IMR-90 (cell line): ENCODE measurements at regions not wholly inside any gene's neighbourhood (a gene's known extent, or its start where the extent isn't known, plus 50 kb on each side); places are given as distances from the start of the nearest gene placed in this dataset.

Source experiments
- ATAC-seq: fragments of 200-7000 bp; cut with Tn5 transposase; 2 replicates; pipeline ENCODE4 v1.9.1; 2020; ENCODE audit warnings: low read depth, mild to moderate bottlenecking, moderate library complexity
- BruUV-seq: library from RNA; stranded (reverse); fragments of 400-500 nt; replicated peaks from 2 replicates; lab custom pipeline; 2021; lab: Mats Ljungman, UMichigan
- CTCF ChIA-PET: fragments of 300-600 bp; formaldehyde crosslinking; extraction: SDS; loops from one replicate; lab custom pipeline; 2021; ENCODE audit warnings: antibody characterized with exemption; lab: Yijun Ruan, JAX
- POLR2A ChIA-PET: fragments of 300-600 bp; sonication (Branson Sonifier 250); formaldehyde crosslinking; loops from one replicate; lab custom pipeline; 2022; ENCODE audit warnings: antibody characterized with exemption; ENCODE audit not compliant: unreplicated experiment; lab: Charles Lee
- DNase-seq: peaks from one replicate; pipeline ENCODE4 v3.0.0; 2013
- H2AFZ ChIP-seq: replicated peaks from 2 replicates; pipeline ENCODE3; 2013; ENCODE audit warnings: low read length, mild to moderate bottlenecking; ENCODE audit not compliant: poor library complexity
- H2AK5ac ChIP-seq: 2 replicates; pipeline ENCODE4 v1.6.1; 2013; ENCODE audit warnings: low read depth, low read length, inconsistent platforms
- H2AK9ac ChIP-seq: replicated peaks from 2 replicates; pipeline ENCODE3; 2013; ENCODE audit warnings: mild to moderate bottlenecking, low read depth, low read length, moderate library complexity; ENCODE audit not compliant: poor library complexity
- H2BK120ac ChIP-seq: 2 replicates; pipeline ENCODE4 v1.6.1; 2013; ENCODE audit warnings: low read depth, low read length, inconsistent platforms
- H2BK15ac ChIP-seq: 3 replicates; pipeline ENCODE4 v1.6.1; 2013; ENCODE audit warnings: low read depth, low read length, inconsistent platforms
- H2BK20ac ChIP-seq: 2 replicates; pipeline ENCODE4 v1.6.1; 2013; ENCODE audit warnings: low read depth, mild to moderate bottlenecking, inconsistent platforms, low read length, moderate library complexity
- H2BK5ac ChIP-seq: 2 replicates; pipeline ENCODE4 v1.6.1; 2013; ENCODE audit warnings: mild to moderate bottlenecking, low read depth, low read length, inconsistent platforms; ENCODE audit not compliant: poor library complexity, severe bottlenecking
- H3K14ac ChIP-seq: replicated peaks from 2 replicates; pipeline ENCODE4 v1.6.1; 2013; ENCODE audit warnings: low read depth, low read length, inconsistent platforms
- H3K18ac ChIP-seq: 2 replicates; pipeline ENCODE4 v1.6.1; 2013; ENCODE audit warnings: low read depth, low read length, control low read depth
- H3K23ac ChIP-seq: 2 replicates; pipeline ENCODE4 v1.6.1; 2013; ENCODE audit warnings: low read depth, low read length, inconsistent platforms
- H3K27ac ChIP-seq: 2 replicates; pipeline ENCODE4 v1.5.1; 2013; ENCODE audit warnings: mild to moderate bottlenecking, control low read depth, low read length; ENCODE audit not compliant: insufficient read depth
- H3K27me3 ChIP-seq: 2 replicates; pipeline ENCODE4 v1.6.1; 2013; ENCODE audit warnings: low read length; ENCODE audit not compliant: control insufficient read depth, insufficient read depth
- H3K36me3 ChIP-seq: 2 replicates; pipeline ENCODE4 v1.6.1; 2013; ENCODE audit warnings: low read length, mixed read lengths; ENCODE audit not compliant: control insufficient read depth, insufficient read depth
- H3K4ac ChIP-seq: 2 replicates; pipeline ENCODE4 v1.6.1; 2013; ENCODE audit warnings: low read depth, low read length, inconsistent platforms
- H3K4me1 ChIP-seq: 2 replicates; pipeline ENCODE4 v1.6.1; 2013; ENCODE audit warnings: low read length, mixed read lengths; ENCODE audit not compliant: control insufficient read depth, insufficient read depth
- H3K4me2 ChIP-seq: 2 replicates; pipeline ENCODE4 v1.6.1; 2013; ENCODE audit warnings: low read depth, mild to moderate bottlenecking, control low read depth, low read length, moderate library complexity
- H3K4me3 ChIP-seq: 2 replicates; pipeline ENCODE4 v1.5.1; 2013; ENCODE audit warnings: low read depth, mild to moderate bottlenecking, control low read depth, low read length, moderate library complexity; ENCODE audit not compliant: insufficient read depth
- H3K56ac ChIP-seq: 2 replicates; pipeline ENCODE4 v1.6.1; 2013; ENCODE audit warnings: low read length, inconsistent platforms; ENCODE audit not compliant: insufficient read depth; ENCODE audit errors: extremely low read depth
- H3K79me1 ChIP-seq, 2 experiments: 2 replicates each; pipeline ENCODE4 v1.6.1; 2013; ENCODE audit warnings: low read length in 2 of 2, inconsistent platforms in 1 of 2, low read depth in 1 of 2
- H3K9ac ChIP-seq: 2 replicates; pipeline ENCODE4 v1.6.1; 2013; ENCODE audit warnings: low read depth, low read length, control low read depth
- H3K9me1 ChIP-seq: 2 replicates; pipeline ENCODE4 v1.6.1; 2013; ENCODE audit warnings: low read length, inconsistent platforms; ENCODE audit not compliant: insufficient read depth
- H3K9me3 ChIP-seq: 2 replicates; pipeline ENCODE4 v1.6.1; 2013; ENCODE audit warnings: low read length; ENCODE audit not compliant: control insufficient read depth, insufficient read depth
- H4K20me1 ChIP-seq: 2 replicates; pipeline ENCODE4 v1.6.1; 2013; ENCODE audit warnings: low read length, inconsistent platforms; ENCODE audit not compliant: insufficient read depth
- H4K5ac ChIP-seq: 2 replicates; pipeline ENCODE4 v1.6.1; 2013; ENCODE audit warnings: mild to moderate bottlenecking, low read depth, low read length, control low read depth
- H4K8ac ChIP-seq, 2 experiments: 2 replicates each; pipeline ENCODE4 v1.6.1; 2013; ENCODE audit warnings: low read depth in 2 of 2, low read length in 2 of 2, control low read depth in 1 of 2, inconsistent platforms in 1 of 2
- H4K91ac ChIP-seq: 2 replicates; pipeline ENCODE4 v1.6.1; 2013; ENCODE audit warnings: low read depth, low read length, inconsistent platforms; ENCODE audit not compliant: insufficient read depth
- FOS ChIP-seq: fragments of 150-350 bp; IDR thresholded peaks from 2 replicates; pipeline ENCODE4 v1.6.1; 2016; ENCODE audit warnings: low read depth, low read length
- MXI1 ChIP-seq: IDR thresholded peaks from 2 replicates; pipeline ENCODE4 v1.6.1; 2012; ENCODE audit warnings: low read depth, mild to moderate bottlenecking, low read length, moderate library complexity, borderline replicate concordance
- RAD21 ChIP-seq: IDR thresholded peaks from 2 replicates; pipeline ENCODE4 v1.6.1; 2012; ENCODE audit warnings: low read length, improper control_type of control experiment
- WGBS, 2 experiments: methylation state at CpG; one replicate each; pipeline versions ENCODE4 v1.1.5 to v1.1.7; 2013; ENCODE audit warnings: missing lambda C conversion rate in 2 of 2; ENCODE audit not compliant: insufficient read length in 1 of 2; ENCODE audit errors: extremely low coverage in 2 of 2; 5-methylcytosine and 5-hydroxymethylcytosine counted together
- dilution Hi-C: fragments of 300-500 bp; cut with HindIII; formaldehyde crosslinking; loops from one replicate; pipeline ENCODE4 v1.14.3; 2018; ENCODE audit warnings: low sequenced_read_pairs; ENCODE audit not compliant: unreplicated experiment
- in situ Hi-C: fragments of 300-500 bp; cut with MboI; formaldehyde crosslinking; loops from 3 replicates; pipeline ENCODE4 v1.14.3; 2019; ENCODE audit warnings: low sequenced_read_pairs, inconsistent platforms, mixed read lengths
- intact Hi-C: fragments of 100-400 bp; cut with micrococcal nuclease; formaldehyde crosslinking; loops from 2 replicates; pipeline ENCODE4 v1.10.0; 2022

GRCh38 chr5:10862085-10862484 is 101.1 kb upstream of the DAP start:
- Histone ChIP-seq H3K4me3 (no peak overlapping the region), H3K9ac (no peak overlapping the region), H3K27ac (no peak overlapping the region), H3K4me1 (peaks cover 7% of the 10 kb centered on the region), H2BK5ac (no peak overlapping the region), H3K9me1 (peaks cover 16% of the 10 kb centered on the region), H3K56ac (no peak overlapping the region), H2BK20ac (peak overlapping the region; percentile 27; the same call in 1 of the 2 replicates), H2BK120ac (peak overlapping the region; percentile 21; the same call in 1 of the 2 replicates), H3K79me1 (no peaks in the 10 kb centered on the region), H2BK15ac (peak overlapping the region; percentile 65), H3K18ac (no peak overlapping the region), H4K91ac (no peak overlapping the region; the same call in 1 of the 2 replicates), H3K4me2 (no peak overlapping the region), H3K14ac (peak overlapping the region; percentile 12; the same call in 1 of the 2 replicates), H2AFZ (no peak overlapping the region), H4K5ac (no peak overlapping the region), H3K36me3 (no peaks in the 10 kb centered on the region), H2AK9ac (no peak overlapping the region), H3K23ac (no peak overlapping the region), H3K4ac (peak overlapping the region; percentile 44), H2AK5ac (peak overlapping the region; percentile 20; the same call in 1 of the 2 replicates), H3K27me3 (no peaks in the 10 kb centered on the region), H4K8ac (no peak overlapping the region), H3K9me3 (no peaks in the 10 kb centered on the region; the same call in none of the 2 replicates), H4K20me1 (no peaks in the 10 kb centered on the region)
- ChIA-PET POLR2A (interaction anchor here (0.6 kb wide), 1 partner anchor 105 kb away, joined by 4 read pairs; no protein-coding TSS in a partner anchor), CTCF (no interaction called here)
- BruUV-seq: no TSS peak
- no peak for ATAC-seq
- intact Hi-C loops (loop anchor here (2.0 to 10.0 kb wide), 5 partner anchors 40 to 321 kb away; no protein-coding TSS in a partner anchor), in situ Hi-C loops (no loop called here), dilution Hi-C loops (no loop called here)
- TF ChIP-seq MXI1: no peak
- TF ChIP-seq RAD21: no peak
- no peak for TF ChIP-seq FOS
- WGBS, 2 experiments: no CpG with 5 or more reads among the region's 1 CpG
- no peak for DNase-seq
